ENCODE measurements at regions not wholly inside any gene's neighbourhood (a gene's known extent, or its start where the extent isn't known, plus 50 kb on each side); places are given as distances from the start of the nearest gene placed in this dataset.

DNA sequence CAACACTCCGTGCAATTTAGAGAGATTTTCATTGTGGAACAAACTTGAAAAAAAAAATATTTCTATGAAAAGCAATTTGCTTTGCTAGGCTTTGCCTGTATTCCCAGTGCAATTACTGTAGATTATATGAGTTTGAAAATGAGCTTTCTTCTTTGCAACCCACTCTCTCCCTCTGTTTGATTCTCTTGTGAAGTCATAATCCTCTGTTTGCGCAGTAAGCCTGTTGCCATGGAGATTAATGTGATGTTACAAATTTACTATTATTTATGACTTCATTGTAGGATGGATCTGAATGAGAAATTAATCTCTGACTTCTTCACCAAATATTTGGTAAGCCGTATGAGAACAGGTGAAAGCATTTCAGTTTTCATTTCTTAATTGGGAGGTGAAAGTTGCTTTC lies 320.3 kb downstream of the SPATA31D1 start:
- CTCF ChIA-PET, result no interaction called here
- Mint-ChIP-seq H3K27ac (no peak overlapping the region), H3K27me3 (ENCODE audit: low read depth) (no peaks in the 10 kb centered on the region)

DNA sequence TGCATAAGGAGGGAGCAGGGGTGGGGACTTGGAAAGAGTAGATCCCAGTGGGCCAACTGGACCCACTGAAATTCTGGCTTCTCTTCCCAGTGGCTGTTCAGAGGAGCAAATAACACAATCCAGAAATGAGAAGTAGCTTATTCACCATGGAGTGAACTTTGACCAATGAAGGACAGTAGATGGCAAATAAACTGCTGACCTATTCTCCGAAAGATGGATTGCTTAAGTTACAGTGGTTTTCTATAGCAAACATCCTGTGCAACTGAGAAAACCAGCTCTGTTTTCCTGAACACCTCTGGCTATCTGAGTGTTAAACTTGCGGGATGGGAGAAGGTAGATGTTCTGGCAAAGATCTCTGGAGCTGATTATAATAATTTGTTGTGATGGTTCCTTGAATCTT lies 325.1 kb downstream of the SPATA31D1 start:
- ChIA-PET CTCF (no interaction called here), POLR2A (no interaction called here)
- Mint-ChIP-seq H3K4me1 (ENCODE audit: low read depth) (no peaks in the 10 kb centered on the region), H3K9me3 (ENCODE audit: insufficient read depth) (no peaks in the 10 kb centered on the region), H3K27ac (no peak overlapping the region), H3K36me3 (ENCODE audit: low read depth) (no peaks in the 10 kb centered on the region), H3K4me3 (no peak overlapping the region), H3K27me3 (ENCODE audit: low read depth) (no peaks in the 10 kb centered on the region)
- DNase-seq (no peak), ATAC-seq (no peak)

More for the DNA sequence above, 320.3 kb downstream of the SPATA31D1 start:
- no peaks in the 10 kb centered on the region for H3K36me3 Mint-ChIP-seq (ENCODE audit: low read depth)
- H3K4me1 Mint-ChIP-seq (ENCODE audit: low read depth), result no peaks in the 10 kb centered on the region
- ATAC-seq, result no peak
- H3K4me3 Mint-ChIP-seq, result no peak overlapping the region
- POLR2A ChIA-PET, result no interaction called here
- no peak for DNase-seq
- H3K9me3 Mint-ChIP-seq (ENCODE audit: insufficient read depth), result no peaks in the 10 kb centered on the region

DNA sequence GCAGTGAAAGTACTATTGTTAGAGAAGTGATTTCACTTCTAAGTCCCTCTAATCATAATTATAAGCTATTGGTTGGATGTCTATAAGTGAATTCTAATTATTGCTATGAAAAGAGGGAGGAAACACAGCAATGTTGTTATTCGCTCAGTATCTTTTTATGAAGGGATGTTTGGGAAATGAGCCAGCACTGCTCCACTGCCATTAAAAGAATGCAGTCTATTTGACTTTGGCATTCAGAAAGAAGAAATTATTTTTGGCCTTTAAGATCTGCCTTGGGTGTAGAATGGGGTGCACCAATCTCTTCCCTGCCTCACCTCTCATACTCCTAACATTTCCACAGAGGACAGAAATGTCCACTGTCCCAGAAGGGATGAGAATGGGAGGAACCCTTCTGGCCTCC lies 332.0 kb downstream of the SPATA31D1 start:
- ChIA-PET POLR2A (no interaction called here), CTCF (no interaction called here)
- no peaks in the 10 kb centered on the region for H3K36me3 Mint-ChIP-seq (ENCODE audit: low read depth)
- H3K27ac Mint-ChIP-seq, result no peak overlapping the region
- ATAC-seq, result no peak
- H3K9me3 Mint-ChIP-seq (ENCODE audit: insufficient read depth), result peaks cover 4% of the 10 kb centered on the region
- no peak for DNase-seq
- no peak overlapping the region for H3K4me3 Mint-ChIP-seq
- no peaks in the 10 kb centered on the region for H3K27me3 Mint-ChIP-seq (ENCODE audit: low read depth)
- no peaks in the 10 kb centered on the region for H3K4me1 Mint-ChIP-seq (ENCODE audit: low read depth)

DNA sequence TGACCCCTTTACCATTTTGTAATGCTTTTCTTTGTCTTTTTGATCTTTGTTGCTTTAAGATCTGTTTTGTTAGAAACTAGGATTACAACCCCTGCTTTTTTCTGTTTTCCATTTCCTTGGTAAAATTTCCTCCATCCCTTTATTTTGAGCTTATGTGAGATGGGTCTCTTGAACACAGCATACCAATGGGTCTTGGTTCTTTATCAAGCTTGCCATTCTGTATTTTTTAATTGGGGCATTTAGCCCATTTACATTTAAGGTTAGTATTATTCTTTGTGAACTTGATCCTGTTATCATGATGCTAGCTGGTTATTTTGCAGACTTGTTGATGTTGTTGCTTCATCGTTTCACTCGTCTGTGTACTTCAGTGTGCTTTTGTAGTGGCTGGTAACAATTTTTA lies 337.3 kb downstream of the SPATA31D1 start:
- Mint-ChIP-seq H3K4me1 (ENCODE audit: low read depth) (no peaks in the 10 kb centered on the region), H3K4me3 (no peak overlapping the region), H3K27me3 (ENCODE audit: low read depth) (no peaks in the 10 kb centered on the region), H3K27ac (no peak overlapping the region), H3K36me3 (ENCODE audit: low read depth) (no peaks in the 10 kb centered on the region), H3K9me3 (ENCODE audit: insufficient read depth) (peaks cover 7% of the 10 kb centered on the region)
- ChIA-PET CTCF (no interaction called here), POLR2A (no interaction called here)
- DNase-seq (no peak), ATAC-seq (no peak)

DNA sequence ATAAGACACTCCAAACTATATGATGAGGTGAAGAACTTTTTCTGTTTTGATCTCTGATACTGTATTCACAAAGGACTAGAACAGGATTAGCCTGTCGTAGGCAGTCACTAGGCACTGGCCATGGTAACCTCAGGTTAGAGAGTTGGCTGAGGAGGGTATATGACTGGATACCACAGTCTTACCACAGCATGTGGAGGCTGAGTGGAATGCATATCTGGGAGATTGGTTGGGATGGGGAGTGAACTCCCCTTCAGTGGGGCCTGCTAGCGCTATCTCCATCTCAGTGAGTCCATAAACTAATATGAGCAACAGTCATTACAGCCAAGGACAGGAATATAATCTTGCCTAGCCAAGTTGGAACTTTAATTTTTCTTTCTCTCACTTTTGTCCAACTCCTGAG lies 339.1 kb downstream of the SPATA31D1 start:
- DNase-seq, result no peak
- POLR2A ChIA-PET, result no interaction called here

DNA sequence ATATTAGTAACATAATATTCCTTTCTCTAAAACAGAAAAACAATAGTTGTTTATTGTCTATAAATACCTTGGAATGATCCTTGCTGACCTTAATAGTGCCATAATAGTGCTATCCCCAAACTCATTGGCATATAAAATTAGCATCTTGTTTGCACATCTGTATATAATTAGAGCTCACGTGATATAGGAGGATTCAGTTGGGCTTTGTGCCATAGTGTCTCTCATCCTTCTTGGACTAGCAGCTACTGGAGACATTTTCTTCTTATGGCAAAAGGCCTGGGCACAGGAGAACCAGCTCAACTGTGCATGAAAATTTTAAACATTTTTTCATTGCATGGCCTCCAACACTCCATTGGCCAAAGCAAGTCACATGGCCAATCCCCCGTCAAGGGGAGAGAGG lies 342.5 kb downstream of the SPATA31D1 start:
- ChIA-PET POLR2A (no interaction called here), CTCF (no interaction called here)
- no peaks in the 10 kb centered on the region for H3K27me3 Mint-ChIP-seq (ENCODE audit: low read depth)
- H3K9me3 Mint-ChIP-seq (ENCODE audit: insufficient read depth), result peaks cover 7% of the 10 kb centered on the region
- ATAC-seq (no peak), DNase-seq (no peak)
- no peak overlapping the region for H3K27ac Mint-ChIP-seq
- H3K36me3 Mint-ChIP-seq (ENCODE audit: low read depth), result no peaks in the 10 kb centered on the region
- H3K4me3 Mint-ChIP-seq, result no peak overlapping the region
- H3K4me1 Mint-ChIP-seq (ENCODE audit: low read depth), result no peaks in the 10 kb centered on the region

More for the DNA sequence above, 339.1 kb downstream of the SPATA31D1 start:
- Mint-ChIP-seq H3K27me3 (ENCODE audit: low read depth) (no peaks in the 10 kb centered on the region), H3K36me3 (ENCODE audit: low read depth) (no peaks in the 10 kb centered on the region), H3K9me3 (ENCODE audit: insufficient read depth) (peaks cover 7% of the 10 kb centered on the region), H3K4me3 (no peak overlapping the region), H3K4me1 (ENCODE audit: low read depth) (no peaks in the 10 kb centered on the region), H3K27ac (no peak overlapping the region)
- no peak for ATAC-seq
- CTCF ChIA-PET, result no interaction called here

DNA sequence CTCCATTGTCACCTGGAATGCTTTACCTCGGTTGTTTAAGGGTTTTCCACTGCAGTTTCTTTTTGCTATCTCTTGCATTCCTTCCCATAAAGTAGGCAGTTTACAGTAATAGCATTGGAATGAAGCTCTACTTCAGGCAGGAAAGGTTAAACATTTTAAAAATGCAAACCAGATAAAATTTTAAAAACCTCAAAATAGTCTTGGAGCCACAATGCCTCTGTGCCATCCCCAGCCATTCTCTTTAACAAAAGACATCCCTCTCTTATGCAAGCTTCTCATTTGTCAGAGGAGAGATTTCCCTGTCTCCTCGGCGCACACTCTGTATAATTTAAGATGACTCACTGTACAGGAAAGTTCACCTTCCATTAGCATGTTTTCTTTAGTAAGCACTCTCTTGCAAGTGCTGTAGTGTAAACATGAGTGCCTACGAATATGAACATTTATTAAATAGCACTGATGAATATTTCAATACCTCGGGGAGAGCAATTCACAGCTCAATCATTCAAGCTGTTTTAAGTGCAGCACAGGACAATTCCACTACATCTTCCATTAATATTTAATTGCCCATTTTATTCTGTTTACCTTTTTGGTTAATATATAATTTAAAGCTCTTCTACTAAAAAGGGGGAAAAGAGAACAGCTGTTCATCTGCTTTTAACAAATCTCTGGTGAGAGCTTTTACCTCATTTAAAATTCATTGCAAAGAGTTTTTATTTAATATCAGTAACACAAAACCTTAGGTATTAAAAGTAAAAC lies 343.6 kb downstream of the SPATA31D1 start:
- Mint-ChIP-seq H3K4me1 (ENCODE audit: low read depth) (no peaks in the 10 kb centered on the region), H3K4me3 (no peak overlapping the region), H3K9me3 (ENCODE audit: insufficient read depth) (peaks cover under 1% of the 10 kb centered on the region), H3K27me3 (ENCODE audit: low read depth) (no peaks in the 10 kb centered on the region), H3K27ac (no peak overlapping the region), H3K36me3 (ENCODE audit: low read depth) (no peaks in the 10 kb centered on the region)
- POLR2A ChIA-PET, result no interaction called here
- no peak for DNase-seq
- ATAC-seq, result no peak
- CTCF ChIA-PET, result no interaction called here

DNA sequence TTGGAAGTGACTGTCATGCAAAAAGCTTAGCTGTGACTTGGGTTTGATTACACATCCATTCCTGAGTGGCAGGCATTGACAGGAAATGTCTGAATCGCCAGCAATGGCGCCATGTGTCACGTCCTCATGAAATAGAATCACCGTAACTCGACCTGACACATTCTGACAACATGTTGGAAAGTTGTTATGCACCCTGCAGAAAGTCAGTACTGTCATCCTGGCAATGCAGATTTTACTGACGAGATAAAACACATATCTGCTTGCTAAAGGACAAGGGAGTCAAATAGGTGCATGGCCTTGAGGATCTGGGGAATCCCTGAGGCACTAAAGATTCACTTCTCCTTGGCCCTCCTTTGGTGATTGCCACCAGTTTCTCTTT lies 344.2 kb downstream of the SPATA31D1 start:
- H3K9me3 Mint-ChIP-seq (ENCODE audit: insufficient read depth), result no peaks in the 10 kb centered on the region
- ChIA-PET POLR2A (no interaction called here), CTCF (no interaction called here)
- no peak overlapping the region for H3K4me3 Mint-ChIP-seq
- H3K4me1 Mint-ChIP-seq (ENCODE audit: low read depth), result no peaks in the 10 kb centered on the region
- H3K36me3 Mint-ChIP-seq (ENCODE audit: low read depth), result no peaks in the 10 kb centered on the region
- ATAC-seq (no peak), DNase-seq (no peak)
- no peak overlapping the region for H3K27ac Mint-ChIP-seq
- H3K27me3 Mint-ChIP-seq (ENCODE audit: low read depth), result no peaks in the 10 kb centered on the region

DNA sequence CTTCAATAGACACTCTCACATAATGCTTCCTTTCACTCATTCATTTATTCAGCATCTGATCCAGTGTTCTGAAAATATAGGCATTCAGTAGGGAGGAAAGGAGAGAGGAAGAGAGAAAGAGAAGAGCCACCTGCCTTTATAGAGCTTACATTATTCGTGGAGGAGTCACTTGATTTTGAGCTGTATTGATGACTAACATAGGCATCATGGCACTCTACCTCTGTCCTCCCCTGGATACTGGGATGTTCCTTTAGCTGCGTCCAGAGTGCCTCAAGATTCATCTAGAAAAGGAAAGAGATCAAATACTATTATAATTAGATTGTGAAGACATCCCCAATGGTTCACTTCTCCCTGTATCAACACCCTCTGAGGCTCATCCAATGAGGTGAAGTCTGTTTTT lies 345.1 kb downstream of the SPATA31D1 start:
- POLR2A ChIA-PET, result no interaction called here
- H3K36me3 Mint-ChIP-seq (ENCODE audit: low read depth), result no peaks in the 10 kb centered on the region
- DNase-seq, result no peak
- H3K27ac Mint-ChIP-seq, result no peak overlapping the region
- CTCF ChIA-PET, result no interaction called here
- H3K4me3 Mint-ChIP-seq, result no peak overlapping the region
- H3K27me3 Mint-ChIP-seq (ENCODE audit: low read depth), result no peaks in the 10 kb centered on the region
- H3K4me1 Mint-ChIP-seq (ENCODE audit: low read depth), result no peaks in the 10 kb centered on the region
- ATAC-seq, result no peak
- no peaks in the 10 kb centered on the region for H3K9me3 Mint-ChIP-seq (ENCODE audit: insufficient read depth)

DNA sequence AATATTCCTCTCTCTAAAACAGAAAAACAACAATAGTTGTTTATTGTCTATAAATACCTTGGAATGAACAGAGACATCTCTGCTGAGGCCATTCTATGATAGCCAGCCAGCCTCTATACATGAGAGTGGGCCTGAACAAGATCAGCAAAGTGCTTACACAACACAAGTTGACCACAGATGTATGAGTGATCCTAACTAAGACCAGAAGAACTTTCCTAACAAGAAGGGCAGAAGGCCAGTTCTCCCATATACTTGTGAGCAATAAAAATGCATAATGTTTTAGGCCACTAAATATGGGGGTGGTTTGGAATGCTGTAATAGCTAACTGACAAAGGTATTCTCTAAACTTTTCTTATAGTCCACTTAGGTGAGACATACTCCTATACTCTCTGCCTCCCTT lies 345.7 kb downstream of the SPATA31D1 start:
- Mint-ChIP-seq H3K27ac (no peak overlapping the region), H3K4me1 (ENCODE audit: low read depth) (no peaks in the 10 kb centered on the region), H3K4me3 (no peak overlapping the region), H3K9me3 (ENCODE audit: insufficient read depth) (no peaks in the 10 kb centered on the region), H3K36me3 (ENCODE audit: low read depth) (no peaks in the 10 kb centered on the region), H3K27me3 (ENCODE audit: low read depth) (no peaks in the 10 kb centered on the region)
- ATAC-seq (no peak), DNase-seq (no peak)
- ChIA-PET CTCF (no interaction called here), POLR2A (no interaction called here)

DNA sequence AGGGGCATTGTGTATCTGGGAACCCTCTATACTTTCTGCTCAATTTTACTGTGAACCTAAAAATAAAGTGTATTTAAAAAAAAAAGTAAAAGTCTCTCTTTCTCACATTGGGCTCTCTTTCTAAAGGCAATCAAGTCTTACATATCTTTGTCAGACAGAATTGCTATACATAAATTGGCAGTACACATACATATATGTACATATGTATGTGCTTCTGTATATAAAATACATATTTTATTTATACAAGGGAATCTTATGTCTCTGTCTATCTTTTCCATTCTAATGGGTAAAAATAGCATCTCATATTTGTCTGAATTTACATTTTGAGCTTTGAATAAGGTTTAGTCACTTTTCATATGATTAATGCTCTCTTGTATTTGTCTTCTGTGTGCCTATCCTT lies 348.8 kb downstream of the SPATA31D1 start:
- H3K27me3 Mint-ChIP-seq (ENCODE audit: low read depth), result no peaks in the 10 kb centered on the region
- ATAC-seq, result no peak
- DNase-seq, result no peak
- H3K9me3 Mint-ChIP-seq (ENCODE audit: insufficient read depth), result peaks cover 4% of the 10 kb centered on the region
- H3K27ac Mint-ChIP-seq, result no peak overlapping the region
- no peaks in the 10 kb centered on the region for H3K36me3 Mint-ChIP-seq (ENCODE audit: low read depth)
- no peaks in the 10 kb centered on the region for H3K4me1 Mint-ChIP-seq (ENCODE audit: low read depth)
- POLR2A ChIA-PET, result no interaction called here
- CTCF ChIA-PET, result no interaction called here
- H3K4me3 Mint-ChIP-seq, result no peak overlapping the region

DNA sequence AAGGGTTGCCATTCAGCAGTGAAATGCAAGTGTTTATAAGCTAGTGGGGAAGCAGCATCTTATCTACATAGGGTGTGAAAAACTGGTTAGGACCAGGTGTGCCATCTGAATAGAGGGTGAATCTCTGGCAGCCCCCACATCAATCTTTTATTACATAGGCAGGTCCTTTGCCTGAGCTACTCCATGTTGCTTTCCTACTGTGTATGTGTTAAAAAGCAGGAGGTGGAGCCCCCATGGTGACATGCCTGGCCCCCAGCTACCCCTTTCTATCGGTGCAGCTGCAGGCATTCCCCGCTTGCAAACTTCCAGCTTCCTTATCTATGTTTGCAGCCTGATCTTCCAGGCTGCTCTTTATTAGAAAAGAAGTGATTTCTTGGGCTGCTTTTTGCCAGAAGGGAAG lies 353.5 kb downstream of the SPATA31D1 start:
- POLR2A ChIA-PET, result no interaction called here
- H3K27me3 Mint-ChIP-seq (ENCODE audit: low read depth), result no peaks in the 10 kb centered on the region
- no peaks in the 10 kb centered on the region for H3K4me1 Mint-ChIP-seq (ENCODE audit: low read depth)
- no peak for DNase-seq
- no peaks in the 10 kb centered on the region for H3K36me3 Mint-ChIP-seq (ENCODE audit: low read depth)
- no peak overlapping the region for H3K27ac Mint-ChIP-seq
- no peak for ATAC-seq
- CTCF ChIA-PET, result no interaction called here
- H3K9me3 Mint-ChIP-seq (ENCODE audit: insufficient read depth), result peaks cover 14% of the 10 kb centered on the region
- H3K4me3 Mint-ChIP-seq, result no peak overlapping the region

DNA sequence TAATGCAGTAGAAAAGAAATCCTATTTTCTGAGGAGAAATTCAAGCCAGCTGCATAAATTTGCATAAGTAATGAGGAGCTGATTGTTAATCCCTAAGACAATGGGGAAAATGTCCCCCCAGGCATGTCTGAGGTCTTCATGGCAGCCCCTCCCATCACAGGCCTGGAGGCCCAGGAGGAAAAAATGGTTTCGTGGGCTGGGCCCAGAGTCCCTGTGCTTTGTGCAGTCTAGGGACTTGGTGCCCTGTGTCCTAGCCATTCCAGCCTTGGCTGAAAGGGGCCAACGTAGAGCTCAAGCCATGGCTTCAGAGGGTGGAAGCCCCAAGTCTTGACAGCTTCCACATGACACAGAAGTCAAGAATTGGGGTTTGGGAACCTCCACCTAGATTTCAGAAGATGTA lies 357.5 kb downstream of the SPATA31D1 start:
- H3K27ac Mint-ChIP-seq, result no peak overlapping the region
- ChIA-PET POLR2A (no interaction called here), CTCF (no interaction called here)
- no peaks in the 10 kb centered on the region for H3K27me3 Mint-ChIP-seq (ENCODE audit: low read depth)
- no peak for DNase-seq
- no peaks in the 10 kb centered on the region for H3K4me1 Mint-ChIP-seq (ENCODE audit: low read depth)
- H3K9me3 Mint-ChIP-seq (ENCODE audit: insufficient read depth), result peaks cover 26% of the 10 kb centered on the region
- no peaks in the 10 kb centered on the region for H3K36me3 Mint-ChIP-seq (ENCODE audit: low read depth)
- ATAC-seq, result no peak
- H3K4me3 Mint-ChIP-seq, result no peak overlapping the region

Measured in activated CD8-positive, alpha-beta T cell treated with anti-CD3 and anti-CD28 coated beads, Interleukin-2, amount 10 ng/mL, durations not matched to agents 7 days and 5 days (primary cell).